BLaER1 treated with 17β-estradiol and CSF1 and Interleukin-3, amounts not matched to agents 10 nM and 100 nM (cell line): ENCODE measurements at regions not wholly inside any gene's neighbourhood (a gene's known extent, or its start where the extent isn't known, plus 50 kb on each side); places are given as distances from the start of the nearest gene placed in this dataset.
"Not testable (repeated sequence)": the region's sequence is repeated elsewhere in the genome, so short reads cannot be mapped to it uniquely, and the experiment has no call there.

Source experiments
- H3K27ac ChIP-seq, 11 experiments: shearing (Covaris generic); formaldehyde crosslinking; 2 replicates each; pipeline ENCODE4 v1.8.1; 2022
- H3K27me3 ChIP-seq, 11 experiments: shearing (Covaris generic); formaldehyde crosslinking; 2 replicates each; pipeline ENCODE4 v1.8.1; 2022
- H3K36me3 ChIP-seq, 11 experiments: shearing (Covaris generic); formaldehyde crosslinking; 2 replicates each; pipeline ENCODE4 v1.8.1; 2022
- H3K4me1 ChIP-seq, 10 experiments: shearing (Covaris generic); formaldehyde crosslinking; 2 replicates each; pipeline ENCODE4 v1.8.1; 2022
- H3K4me2 ChIP-seq, 11 experiments: shearing (Covaris generic); formaldehyde crosslinking; 2 replicates each; pipeline ENCODE4 v1.8.1; 2022
- H3K4me3 ChIP-seq, 10 experiments: shearing (Covaris generic); formaldehyde crosslinking; 2 replicates each; pipeline ENCODE4 v1.8.1; 2022
- H3K9ac ChIP-seq, 11 experiments: shearing (Covaris generic); formaldehyde crosslinking; 2 replicates each; pipeline ENCODE4 v1.8.1; 2022
- H3K9me3 ChIP-seq, 11 experiments: shearing (Covaris generic); formaldehyde crosslinking; replicated peaks in 1 of 11; 2 replicates each; pipeline ENCODE4 v1.8.1; 2022
- H4K20me1 ChIP-seq, 11 experiments: shearing (Covaris generic); formaldehyde crosslinking; 2 replicates each; pipeline ENCODE4 v1.8.1; 2022
- Cebpa-rat ChIP-seq, 11 experiments: shearing (Covaris generic); IDR thresholded peaks; 2 replicates each; pipeline ENCODE4 v1.8.1; 2022

DNA sequence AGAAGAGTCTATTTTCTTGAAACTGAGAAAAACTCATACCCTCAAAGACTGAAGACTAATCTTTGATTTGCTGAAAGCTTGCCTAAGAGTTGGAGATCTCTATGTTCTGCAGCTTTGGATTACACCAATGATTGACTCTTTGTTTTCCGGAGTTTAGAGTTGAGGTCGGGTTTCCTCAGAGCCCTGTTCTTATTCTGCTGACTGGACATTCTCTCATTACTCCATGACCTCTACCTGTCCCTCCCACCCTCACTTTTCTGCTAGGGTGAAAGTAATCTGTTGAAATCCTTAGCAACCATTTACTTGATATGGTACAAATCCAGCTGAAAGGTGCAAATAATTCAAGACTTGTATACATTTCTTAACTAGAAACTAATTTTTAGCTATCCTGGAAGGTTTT, 421.5 kb upstream of the FRG1 start:
- Histone ChIP-seq H3K9ac (no peak overlapping the region), H3K27ac (no peak overlapping the region), H3K9me3 (peaks cover under 1 to 10% (median 3%) of the 10 kb centered on the region in 11 experiments; a peak in 18 of 22 replicates), H3K4me2 (no peak overlapping the region), H3K4me3 (no peak overlapping the region), H3K36me3 (no peaks in the 10 kb centered on the region), H3K4me1 (no peaks in the 10 kb centered on the region), H4K20me1 (no peaks in the 10 kb centered on the region), H3K27me3 (no peaks in the 10 kb centered on the region)
- no peak for TF ChIP-seq Cebpa-rat (IDR thresholded peaks at IDR 0.05)

DNA sequence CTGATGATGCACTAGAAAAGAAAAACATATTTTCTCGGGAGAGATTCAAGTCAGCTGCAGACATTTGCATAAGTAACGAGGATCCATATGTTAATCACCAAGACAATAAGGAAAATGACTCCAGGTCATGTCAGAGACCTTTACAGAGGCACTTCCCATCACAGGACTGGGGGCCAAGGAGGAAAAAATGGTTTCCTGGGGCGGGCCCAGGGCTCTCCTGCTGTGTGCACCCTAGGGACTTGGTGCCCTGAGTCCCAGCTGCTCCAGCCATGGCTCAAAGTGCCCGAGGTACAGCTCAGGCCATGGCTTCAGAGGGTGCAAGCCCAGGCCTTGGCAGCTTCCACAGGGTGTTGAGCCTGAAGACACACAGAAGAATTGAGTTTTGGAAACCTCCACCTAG, 415.4 kb upstream of the FRG1 start:
- Histone ChIP-seq H3K4me2 (no peak overlapping the region), H4K20me1 (no peaks in the 10 kb centered on the region), H3K36me3 (0 out of 22 replicates have a peak, but pooled peaks cover 0 to 5% (median 0%) of the 10 kb centered on the region in 11 experiments), H3K4me3 (peak overlapping the region in 1 of 10 experiments; percentile 16; a peak in 2 of 20 replicates), H3K9me3 (peaks cover 26 to 55% (median 28%) of the 10 kb centered on the region in 11 experiments), H3K4me1 (peaks cover 0 to 4% (median 0%) of the 10 kb centered on the region in 10 experiments; a peak in 4 of 20 replicates), H3K9ac (no peak overlapping the region), H3K27me3 (no peaks in the 10 kb centered on the region), H3K27ac (no peak overlapping the region)
- no peak for TF ChIP-seq Cebpa-rat (IDR thresholded peaks at IDR 0.05)

DNA sequence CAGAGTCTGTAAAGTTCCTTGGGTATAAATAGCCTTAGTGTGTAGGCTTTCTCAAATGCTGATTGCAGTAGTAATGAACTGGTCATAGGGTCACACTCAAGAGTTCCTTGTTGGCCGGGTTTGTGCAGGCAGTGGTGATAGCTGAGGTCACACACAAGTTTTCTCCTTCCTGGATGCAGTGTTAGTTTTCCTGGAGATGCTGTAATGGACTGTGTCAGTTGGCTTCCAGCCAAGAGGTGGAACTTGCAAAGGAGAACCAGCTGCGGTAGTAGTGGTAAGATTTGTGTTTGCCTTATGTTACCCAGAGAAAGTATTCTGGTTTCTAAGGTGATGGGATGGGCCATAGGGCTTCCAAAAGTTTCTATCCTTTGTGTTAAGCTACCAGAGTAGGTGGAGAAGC, 409.8 kb upstream of the FRG1 start:
- Histone ChIP-seq H3K9me3 (peaks cover 24 to 59% (median 31%) of the 10 kb centered on the region in 11 experiments), H3K27me3 (no peaks in the 10 kb centered on the region), H3K4me1 (peaks cover 0 to 17% (median 0%) of the 10 kb centered on the region in 10 experiments; a peak in 4 of 20 replicates), H4K20me1 (no peaks in the 10 kb centered on the region), H3K4me3 (no peak overlapping the region), H3K27ac (peak overlapping the region in 2 of 11 experiments; percentile 33 to 59; a peak in 3 of 22 replicates), H3K9ac (no peak overlapping the region), H3K4me2 (peak overlapping the region in 2 of 11 experiments; percentile 40 to 65; a peak in 4 of 22 replicates), H3K36me3 (no peaks in the 10 kb centered on the region)
- no peak for TF ChIP-seq Cebpa-rat (IDR thresholded peaks at IDR 0.05)

DNA sequence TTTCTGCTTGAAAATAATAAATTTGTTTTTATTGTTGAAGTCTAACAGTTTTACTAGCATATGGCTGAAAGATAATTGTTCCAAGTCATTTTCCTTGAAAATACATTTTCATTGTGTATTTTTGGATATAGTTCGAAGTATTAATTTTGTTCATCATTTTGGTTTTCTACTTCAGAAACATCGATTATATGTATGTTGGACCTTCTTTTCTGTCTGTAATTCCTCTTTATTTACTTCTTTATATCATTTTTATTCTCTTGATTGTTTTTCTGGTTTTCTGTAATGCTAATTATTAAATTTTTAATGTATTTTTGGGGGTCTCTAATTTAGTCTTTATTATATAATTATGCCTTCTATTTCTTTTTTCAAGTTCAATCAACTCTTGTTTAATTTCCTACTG, 407.1 kb upstream of the FRG1 start:
- Histone ChIP-seq H3K36me3 (no peaks in the 10 kb centered on the region), H3K4me2 (no peak overlapping the region), H3K27me3 (no peaks in the 10 kb centered on the region), H3K27ac (no peak overlapping the region), H3K9ac (no peak overlapping the region), H3K4me3 (no peak overlapping the region), H3K9me3 (peaks cover 17 to 39% (median 22%) of the 10 kb centered on the region in 11 experiments), H3K4me1 (peaks cover 0 to 17% (median 0%) of the 10 kb centered on the region in 10 experiments; a peak in 4 of 20 replicates), H4K20me1 (no peaks in the 10 kb centered on the region)
- TF ChIP-seq Cebpa-rat (IDR thresholded peaks at IDR 0.05), result no peak

DNA sequence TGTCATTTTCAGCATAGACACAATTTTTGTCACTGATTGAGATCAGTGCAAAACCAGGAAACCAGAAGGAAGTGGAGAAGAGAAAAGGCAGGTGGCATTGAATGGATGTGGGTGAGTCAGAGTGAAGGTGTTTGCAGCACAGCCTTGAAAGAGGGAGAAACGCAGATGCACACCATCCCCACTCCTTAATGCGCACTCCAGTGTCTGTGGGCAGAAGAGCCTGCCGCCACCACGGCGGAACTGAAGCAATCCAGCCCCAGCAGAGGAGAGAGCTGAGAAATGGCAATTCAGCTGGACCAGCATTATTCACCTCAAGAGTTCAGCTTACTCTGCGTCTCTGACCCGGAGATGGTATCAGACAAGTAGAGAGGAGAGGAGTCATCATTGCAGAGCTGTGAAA, 393.1 kb upstream of the FRG1 start:
- Histone ChIP-seq H3K27me3 (no peaks in the 10 kb centered on the region), H3K9me3 (no peaks in the 10 kb centered on the region), H3K27ac (no peak overlapping the region), H3K4me1 (0 out of 20 replicates have a peak, but pooled peaks cover 0 to 5% (median 0%) of the 10 kb centered on the region in 10 experiments), H4K20me1 (no peaks in the 10 kb centered on the region), H3K4me3 (no peak overlapping the region), H3K4me2 (no peak overlapping the region), H3K36me3 (no peaks in the 10 kb centered on the region), H3K9ac (no peak overlapping the region)
- TF ChIP-seq Cebpa-rat (IDR thresholded peaks at IDR 0.05), result no peak

DNA sequence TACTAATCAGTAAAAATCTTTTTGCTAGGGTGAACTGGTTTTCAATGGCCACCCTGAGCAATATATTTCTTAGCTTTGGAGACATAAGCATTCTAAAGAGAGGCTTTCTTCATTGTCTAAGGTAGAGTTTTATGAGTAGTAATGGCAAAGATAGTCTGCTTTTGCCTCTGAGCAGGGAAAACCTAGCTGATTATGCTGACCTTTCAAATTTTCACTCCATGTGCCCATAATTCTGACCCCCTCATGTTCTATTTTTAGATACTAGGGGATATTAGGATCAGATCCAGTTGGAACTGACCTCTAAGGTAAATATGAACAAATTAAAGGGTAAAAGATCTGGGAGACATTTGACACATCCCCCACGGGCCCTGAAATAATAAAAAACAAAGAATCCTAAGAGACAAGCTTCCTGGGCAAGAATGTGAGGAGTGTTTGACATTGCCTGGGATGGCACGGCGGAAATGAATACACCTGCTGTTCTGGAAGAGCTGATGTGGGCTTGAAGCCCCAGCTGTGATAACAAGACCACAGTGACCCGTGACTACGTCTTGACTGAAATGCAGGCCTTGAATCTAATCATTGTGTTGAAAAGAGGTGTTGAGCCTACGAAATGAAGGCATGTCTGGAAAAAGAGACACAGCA, 392.1 kb upstream of the FRG1 start:
- no peaks in the 10 kb centered on the region for H3K9me3 ChIP-seq
- no peak overlapping the region for H3K9ac ChIP-seq
- no peak overlapping the region for H3K4me2 ChIP-seq
- H3K27me3 ChIP-seq, result no peaks in the 10 kb centered on the region
- no peak for TF ChIP-seq Cebpa-rat (IDR thresholded peaks at IDR 0.05)
- no peaks in the 10 kb centered on the region for H3K36me3 ChIP-seq
- no peaks in the 10 kb centered on the region for H4K20me1 ChIP-seq
- no peak overlapping the region for H3K27ac ChIP-seq
- 0 out of 20 replicates have a peak, but pooled peaks cover 0 to 5% (median 0%) of the 10 kb centered on the region in 10 experiments for H3K4me1 ChIP-seq
- H3K4me3 ChIP-seq, result no peak overlapping the region

DNA sequence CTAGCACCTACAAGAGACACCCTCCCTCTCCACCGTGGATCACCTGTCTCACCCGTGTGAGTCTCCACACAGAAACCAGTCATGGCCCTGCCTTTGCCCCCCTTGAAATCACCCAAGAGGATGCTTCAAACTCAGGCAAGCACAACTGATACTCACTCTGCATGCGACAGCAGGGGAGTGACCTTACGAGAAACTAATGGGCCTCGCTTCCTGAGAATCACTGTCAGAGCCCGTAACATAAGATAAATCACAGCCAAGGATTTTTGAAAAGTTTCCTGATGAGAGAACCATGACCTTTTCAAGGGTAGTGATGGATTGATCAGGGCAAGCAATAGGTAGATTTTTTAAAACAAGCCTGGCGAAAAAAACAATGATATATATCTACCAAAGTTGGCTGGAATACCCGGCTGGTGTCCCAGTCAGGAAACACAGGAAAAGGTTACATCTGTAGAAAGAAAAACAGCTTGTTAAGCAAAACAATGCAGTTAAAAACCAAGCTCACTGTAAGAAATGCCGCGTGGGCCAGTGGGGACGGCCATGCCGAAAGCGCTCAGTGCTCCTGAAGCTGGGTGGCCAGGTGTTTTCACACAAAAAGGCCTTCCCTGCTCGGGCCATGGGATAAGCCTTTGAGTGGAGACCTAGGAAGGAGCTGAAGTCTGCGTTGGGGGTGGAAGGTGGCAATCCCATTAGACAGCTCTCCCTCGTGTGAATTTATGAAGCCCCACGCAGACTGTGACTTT, 388.6 kb upstream of the FRG1 start:
- H3K4me1 ChIP-seq, H4K20me1 ChIP-seq, H3K27me3 ChIP-seq, H3K36me3 ChIP-seq, H3K27ac ChIP-seq, H3K4me2 ChIP-seq, H3K9ac ChIP-seq, H3K4me3 ChIP-seq, H3K9me3 ChIP-seq: not testable (repeated sequence)

DNA sequence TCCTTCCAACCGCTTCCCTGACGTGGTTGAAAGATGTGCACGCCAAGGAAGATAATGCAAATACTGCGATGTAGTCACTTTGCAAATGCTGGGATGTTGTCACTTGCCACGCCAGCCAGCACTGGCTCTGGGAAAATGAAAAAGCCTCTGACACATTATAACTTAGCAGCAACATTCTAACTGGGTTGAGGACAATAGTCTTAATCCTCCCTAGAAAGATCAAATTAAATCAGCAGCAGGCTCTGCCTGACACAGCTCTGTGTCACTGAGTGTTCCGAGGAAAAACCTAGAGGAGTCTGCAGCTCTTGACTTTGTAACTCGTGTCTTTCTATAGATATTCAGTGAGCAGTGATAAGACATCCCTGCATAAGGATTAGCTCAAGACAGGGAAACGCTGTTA, 380.1 kb upstream of the FRG1 start:
- H3K4me1 ChIP-seq, result peaks cover 0 to 32% (median 0%) of the 10 kb centered on the region in 10 experiments; a peak in 6 of 20 replicates
- H4K20me1 ChIP-seq, H3K9ac ChIP-seq, H3K4me2 ChIP-seq, H3K36me3 ChIP-seq, H3K9me3 ChIP-seq, H3K27ac ChIP-seq, H3K27me3 ChIP-seq, H3K4me3 ChIP-seq: not testable (repeated sequence)

DNA sequence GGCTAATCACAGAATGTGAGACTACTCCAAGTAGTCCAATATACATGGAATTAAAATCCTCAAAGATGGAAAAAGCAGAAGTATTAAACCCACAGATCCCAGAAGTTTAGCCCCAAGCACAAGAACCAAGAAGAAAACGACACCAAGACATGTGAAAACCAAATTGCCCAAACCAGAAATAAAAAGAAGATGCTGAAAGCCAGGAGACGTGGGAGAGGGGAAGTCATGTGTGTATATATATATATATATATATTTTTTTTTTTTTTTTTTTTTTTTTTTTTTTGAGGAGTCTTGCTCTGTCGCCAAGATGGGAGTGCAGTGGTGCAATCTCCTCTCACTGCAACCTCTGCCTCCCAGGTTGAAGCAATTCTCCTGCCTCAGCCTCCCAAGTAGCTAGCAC, 376.9 kb upstream of the FRG1 start:
- peaks cover 0 to 62% (median 4%) of the 10 kb centered on the region in 10 experiments; a peak in 9 of 20 replicates for H3K4me1 ChIP-seq
- not testable (repeated sequence) for H3K9ac ChIP-seq

DNA sequence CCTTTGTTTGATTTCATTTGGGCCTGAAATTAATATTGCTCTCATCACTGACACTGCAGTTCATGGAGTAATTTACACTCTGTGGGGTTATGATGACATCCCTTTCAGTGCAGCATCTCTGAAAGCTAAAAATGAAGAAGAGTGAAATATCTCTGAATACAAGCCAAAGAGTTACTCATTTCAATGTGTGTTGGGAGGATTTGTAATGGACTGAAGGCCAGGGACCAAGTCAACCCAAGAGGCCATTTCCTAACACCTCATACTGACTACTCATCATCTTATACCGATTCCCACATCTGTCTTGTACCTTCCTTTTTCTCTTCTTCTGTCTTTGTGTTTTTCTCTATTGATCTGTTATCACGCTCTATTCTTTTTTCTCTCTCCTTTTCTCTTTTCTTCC, 374.4 kb upstream of the FRG1 start:
- not testable (repeated sequence) for H3K27me3 ChIP-seq, H3K36me3 ChIP-seq, H4K20me1 ChIP-seq, H3K4me3 ChIP-seq
- H3K4me2 ChIP-seq, result peak overlapping the region in 4 of 11 experiments; percentile 18 to 68 (median 40); a peak in 5 of 22 replicates
- peak overlapping the region in 2 of 11 experiments; percentile 61; a peak in 3 of 22 replicates for H3K9ac ChIP-seq
- peak overlapping the region in 7 of 11 experiments; percentile 35 to 82 (median 51); a peak in 10 of 22 replicates for H3K27ac ChIP-seq
- peaks cover 0 to 73% (median 4%) of the 10 kb centered on the region in 10 experiments; a peak in 9 of 20 replicates for H3K4me1 ChIP-seq
- peaks cover 0 to 20% (median 6%) of the 10 kb centered on the region in 11 experiments; a peak in 12 of 22 replicates for H3K9me3 ChIP-seq

More for the DNA sequence above, 376.9 kb upstream of the FRG1 start:
- H3K4me3 ChIP-seq, H3K27me3 ChIP-seq, H3K36me3 ChIP-seq, H4K20me1 ChIP-seq: not testable (repeated sequence)
- Histone ChIP-seq H3K9me3 (peaks cover 0 to 20% (median 6%) of the 10 kb centered on the region in 11 experiments; a peak in 12 of 22 replicates), H3K27ac (peak overlapping the region in 1 of 11 experiments; percentile 58; a peak in 2 of 22 replicates), H3K4me2 (peak overlapping the region in 3 of 11 experiments; percentile 7 to 78 (median 72); a peak in 4 of 22 replicates)

DNA sequence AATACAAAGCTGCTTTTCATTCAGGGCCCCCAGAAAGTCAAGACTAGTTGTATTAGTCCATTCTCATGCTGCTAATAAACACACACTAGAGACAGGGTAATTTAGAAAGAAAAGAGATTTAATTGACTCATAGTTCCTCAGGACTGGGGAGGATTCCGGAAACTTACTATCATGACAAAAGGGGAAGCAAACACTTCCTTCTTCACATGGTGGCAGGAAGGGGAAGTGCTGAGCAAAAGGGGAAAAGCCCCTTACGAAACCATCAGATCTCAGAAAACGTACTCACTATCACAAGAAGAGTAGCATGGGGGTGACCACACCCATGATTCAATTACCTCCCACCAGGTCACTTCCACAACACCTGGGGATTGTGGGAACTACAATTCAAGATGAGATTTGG, 373.8 kb upstream of the FRG1 start:
- Histone ChIP-seq H3K4me2 (peak overlapping the region in 5 of 11 experiments; percentile 33 to 80 (median 34); a peak in 6 of 22 replicates), H3K9me3 (peaks cover 0 to 20% (median 6%) of the 10 kb centered on the region in 11 experiments; a peak in 12 of 22 replicates), H3K9ac (peak overlapping the region in 2 of 11 experiments; percentile 61; a peak in 3 of 22 replicates), H3K27ac (peak overlapping the region in 9 of 11 experiments; percentile 35 to 82 (median 48); a peak in 15 of 22 replicates), H3K4me1 (peaks cover 0 to 73% (median 4%) of the 10 kb centered on the region in 10 experiments; a peak in 9 of 20 replicates)
- H3K27me3 ChIP-seq, H4K20me1 ChIP-seq, H3K4me3 ChIP-seq, H3K36me3 ChIP-seq: not testable (repeated sequence)

DNA sequence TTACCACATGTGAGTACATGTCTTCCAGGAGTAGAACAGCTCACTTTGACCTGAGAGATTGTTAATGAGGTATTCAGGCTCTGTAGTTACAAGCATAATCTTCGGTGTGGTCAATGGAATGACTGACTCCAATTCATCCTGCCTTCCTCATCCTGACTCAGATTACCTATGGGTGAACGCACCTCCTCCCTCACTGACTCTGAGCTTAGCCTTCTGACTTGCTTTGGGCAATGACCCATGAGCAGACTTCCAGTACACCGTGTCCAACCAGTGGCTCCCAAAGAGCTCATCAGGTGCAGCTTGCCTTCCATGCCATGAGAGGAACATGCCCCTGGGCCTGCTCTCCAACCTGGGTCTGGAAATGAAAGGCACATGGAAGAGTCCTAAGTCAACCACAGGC, 361.0 kb upstream of the FRG1 start:
- H3K4me1 ChIP-seq, result peaks cover 0 to 20% (median 0%) of the 10 kb centered on the region in 10 experiments; a peak in 1 of 20 replicates
- not testable (repeated sequence) for H4K20me1 ChIP-seq, H3K9me3 ChIP-seq, H3K27me3 ChIP-seq, H3K36me3 ChIP-seq, H3K4me3 ChIP-seq, H3K4me2 ChIP-seq, H3K27ac ChIP-seq, H3K9ac ChIP-seq
